ENCODE measurements at regions not wholly inside any gene's neighbourhood (a gene's known extent, or its start where the extent isn't known, plus 50 kb on each side); places are given as distances from the start of the nearest gene placed in this dataset.

GRCh38 chr12:27873010-27873409 lies 93.0 kb upstream of the MANSC4 start:
- TF ChIP-seq CTCF (IDR thresholded peaks at IDR 0.05) (no peak), REST (IDR thresholded peaks at IDR 0.05; ENCODE audit: insufficient read depth in 1 of 2, low read depth in 2 of 2, low read length in 1 of 2) (no peak), POLR2AphosphoS5 (IDR thresholded peaks at IDR 0.05; ENCODE audit: low read depth, low read length) (no peak), SIN3A (IDR thresholded peaks at IDR 0.05; ENCODE audit: borderline replicate concordance, insufficient read depth, low read depth, low read length) (no peak), TCF7L2 (IDR thresholded peaks at IDR 0.05; ENCODE audit: low read depth, low read length) (no peak)
